SK-N-SH (cell line): ENCODE measurements at regions not wholly inside any gene's neighbourhood (a gene's known extent, or its start where the extent isn't known, plus 50 kb on each side); places are given as distances from the start of the nearest gene placed in this dataset.

Source experiments
- CTCF ChIP-seq: fragments of 200-600 bp; sonication (generic); IDR thresholded peaks from 2 replicates; pipeline ENCODE4 v1.6.1; 2017; ENCODE audit warnings: antibody characterized with exemption, mild to moderate bottlenecking, moderate library complexity
- EP300 ChIP-seq, 2 experiments: IDR thresholded peaks; 2 replicates each; pipeline versions ENCODE4 v1.4.0 to v1.6.1; 2012; ENCODE audit warnings: borderline replicate concordance in 1 of 2, low read depth in 1 of 2, low read length in 1 of 2
- FOXM1 ChIP-seq: IDR thresholded peaks from 2 replicates; pipeline ENCODE4 v1.4.0; 2012; ENCODE audit warnings: low read depth, mild to moderate bottlenecking
- GABPA ChIP-seq: IDR thresholded peaks from 2 replicates; pipeline ENCODE4 v1.4.0; 2012; ENCODE audit warnings: low read depth, mild to moderate bottlenecking
- JUND ChIP-seq: IDR thresholded peaks from 2 replicates; pipeline ENCODE4 v1.4.0; 2012
- RAD21 ChIP-seq: IDR thresholded peaks from 2 replicates; pipeline ENCODE4 v1.6.1; 2012; ENCODE audit warnings: mild to moderate bottlenecking, low read length
- RXRA ChIP-seq: IDR thresholded peaks from 2 replicates; pipeline ENCODE4 v1.4.0; 2012; ENCODE audit warnings: low read depth, mild to moderate bottlenecking, borderline replicate concordance
- SIN3A ChIP-seq: IDR thresholded peaks from 2 replicates; pipeline ENCODE4 v1.6.1; 2012; ENCODE audit warnings: low read depth, mild to moderate bottlenecking, low read length, moderate library complexity, borderline replicate concordance
- TF ChIP-seq, protein P1 (sequence below): IDR thresholded peaks from 2 replicates; pipeline ENCODE4 v1.6.1; 2012; ENCODE audit warnings: mild to moderate bottlenecking, low read depth, low read length, moderate library complexity

DNA sequence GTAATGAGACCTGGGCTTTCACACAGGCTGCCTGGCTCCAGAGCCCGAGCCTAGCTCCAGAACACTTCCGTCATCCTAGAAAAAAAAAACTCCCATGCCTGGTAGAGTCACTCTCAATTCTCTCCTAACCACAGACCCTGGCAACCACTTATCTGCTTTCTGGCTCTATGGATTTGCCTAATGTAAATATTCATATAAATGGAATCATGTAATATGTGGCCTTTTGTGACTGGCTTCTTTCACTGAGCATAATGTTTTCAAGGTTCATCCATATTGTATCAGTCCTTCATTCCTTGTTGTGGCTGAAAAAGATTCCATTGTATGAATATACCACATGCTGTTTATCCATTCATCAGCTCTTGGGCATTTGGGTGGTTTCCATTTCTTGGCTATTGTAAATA lies 167.7 kb upstream of the MKLN1 start:
- TF ChIP-seq EP300 (IDR thresholded peaks at IDR 0.05; ENCODE audit: borderline replicate concordance in 1 of 2, low read depth in 1 of 2, low read length in 1 of 2) (no peak), JUND (0 out of 2 replicates have a peak, but pooled peaks have one; percentile 22), CTCF (no peak), FOXM1 (no peak), RAD21 (no peak), GABPA (no peak), SIN3A (no peak), RXRA (no peak)
- TF ChIP-seq, protein P1, sequence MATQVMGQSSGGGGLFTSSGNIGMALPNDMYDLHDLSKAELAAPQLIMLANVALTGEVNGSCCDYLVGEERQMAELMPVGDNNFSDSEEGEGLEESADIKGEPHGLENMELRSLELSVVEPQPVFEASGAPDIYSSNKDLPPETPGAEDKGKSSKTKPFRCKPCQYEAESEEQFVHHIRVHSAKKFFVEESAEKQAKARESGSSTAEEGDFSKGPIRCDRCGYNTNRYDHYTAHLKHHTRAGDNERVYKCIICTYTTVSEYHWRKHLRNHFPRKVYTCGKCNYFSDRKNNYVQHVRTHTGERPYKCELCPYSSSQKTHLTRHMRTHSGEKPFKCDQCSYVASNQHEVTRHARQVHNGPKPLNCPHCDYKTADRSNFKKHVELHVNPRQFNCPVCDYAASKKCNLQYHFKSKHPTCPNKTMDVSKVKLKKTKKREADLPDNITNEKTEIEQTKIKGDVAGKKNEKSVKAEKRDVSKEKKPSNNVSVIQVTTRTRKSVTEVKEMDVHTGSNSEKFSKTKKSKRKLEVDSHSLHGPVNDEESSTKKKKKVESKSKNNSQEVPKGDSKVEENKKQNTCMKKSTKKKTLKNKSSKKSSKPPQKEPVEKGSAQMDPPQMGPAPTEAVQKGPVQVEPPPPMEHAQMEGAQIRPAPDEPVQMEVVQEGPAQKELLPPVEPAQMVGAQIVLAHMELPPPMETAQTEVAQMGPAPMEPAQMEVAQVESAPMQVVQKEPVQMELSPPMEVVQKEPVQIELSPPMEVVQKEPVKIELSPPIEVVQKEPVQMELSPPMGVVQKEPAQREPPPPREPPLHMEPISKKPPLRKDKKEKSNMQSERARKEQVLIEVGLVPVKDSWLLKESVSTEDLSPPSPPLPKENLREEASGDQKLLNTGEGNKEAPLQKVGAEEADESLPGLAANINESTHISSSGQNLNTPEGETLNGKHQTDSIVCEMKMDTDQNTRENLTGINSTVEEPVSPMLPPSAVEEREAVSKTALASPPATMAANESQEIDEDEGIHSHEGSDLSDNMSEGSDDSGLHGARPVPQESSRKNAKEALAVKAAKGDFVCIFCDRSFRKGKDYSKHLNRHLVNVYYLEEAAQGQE, result no peak
